Prostate gland (tissue), 2 donors: ENCODE measurements at regions not wholly inside any gene's neighbourhood (a gene's known extent, or its start where the extent isn't known, plus 50 kb on each side); places are given as distances from the start of the nearest gene placed in this dataset.
A peak's percentile ranks its signal among the peaks of the same experiment; 100 is the strongest.
"Not testable (repeated sequence)": the region's sequence is repeated elsewhere in the genome, so short reads cannot be mapped to it uniquely, and the experiment has no call there.

ENCODE experiments used
- DNase-seq: peaks from one replicate; pipeline ENCODE4 v3.0.0-alpha.2; 2019; ENCODE audit warnings: low spot score
- H3K27ac ChIP-seq, 2 donors: fragments of 200-600 bp; sonication (generic); 2 replicates each; pipeline ENCODE4 v1.5.1; 2017 to 2019
- H3K27me3 ChIP-seq: fragments of 200-600 bp; sonication (generic); replicated peaks from 2 replicates; pipeline ENCODE4 v1.5.1; 2019; ENCODE audit not compliant: insufficient read depth
- H3K36me3 ChIP-seq, 2 donors: fragments of 200-600 bp; sonication (generic); 1 replicate in 1 of 2; 2 replicates in 1 of 2; pipeline versions ENCODE4 v1.5.1 to v1.8.1; 2017 to 2019
- H3K4me1 ChIP-seq: fragments of 200-600 bp; sonication (generic); replicated peaks from 2 replicates; pipeline ENCODE4 v1.5.1; 2019
- H3K4me3 ChIP-seq, 2 donors: fragments of 200-600 bp; sonication (generic); 2 replicates each; pipeline ENCODE4 v1.5.1; 2017 to 2019
- H3K9me3 ChIP-seq: fragments of 200-600 bp; sonication (generic); 2 replicates; pipeline ENCODE4 v1.5.1; 2017
- POLR2A ChIP-seq: fragments of 450-650 bp; IDR thresholded peaks from one replicate; pipeline ENCODE4 v1.6.1; 2016; ENCODE audit warnings: antibody characterized with exemption, mild to moderate bottlenecking
- POLR2AphosphoS5 ChIP-seq: sonication (generic); formaldehyde crosslinking; IDR thresholded peaks from one replicate; pipeline ENCODE4 v1.6.1; 2017; ENCODE audit warnings: antibody characterized with exemption
- WGBS: methylation state at CpG from one replicate; pipeline ENCODE4 v1.1.5; 2018; 5-methylcytosine and 5-hydroxymethylcytosine counted together
- intact Hi-C: fragments of 100-400 bp; cut with DNase I; formaldehyde crosslinking; loops from one replicate; pipeline ENCODE4 v1.14.2; 2022
- TF ChIP-seq, protein P1 (sequence below), 4 experiments: fragments of 200-600 bp in 2 of 4; fragments of 450-650 bp in 2 of 4; sonication (generic) in 2 of 4; IDR thresholded peaks; 1 replicate in 3 of 4; 2 replicates in 1 of 4; pipeline ENCODE4 v1.5.1; 2016 to 2019; ENCODE audit warnings: antibody characterized with exemption in 4 of 4, mild to moderate bottlenecking in 2 of 4, moderate library complexity in 2 of 4

DNA sequence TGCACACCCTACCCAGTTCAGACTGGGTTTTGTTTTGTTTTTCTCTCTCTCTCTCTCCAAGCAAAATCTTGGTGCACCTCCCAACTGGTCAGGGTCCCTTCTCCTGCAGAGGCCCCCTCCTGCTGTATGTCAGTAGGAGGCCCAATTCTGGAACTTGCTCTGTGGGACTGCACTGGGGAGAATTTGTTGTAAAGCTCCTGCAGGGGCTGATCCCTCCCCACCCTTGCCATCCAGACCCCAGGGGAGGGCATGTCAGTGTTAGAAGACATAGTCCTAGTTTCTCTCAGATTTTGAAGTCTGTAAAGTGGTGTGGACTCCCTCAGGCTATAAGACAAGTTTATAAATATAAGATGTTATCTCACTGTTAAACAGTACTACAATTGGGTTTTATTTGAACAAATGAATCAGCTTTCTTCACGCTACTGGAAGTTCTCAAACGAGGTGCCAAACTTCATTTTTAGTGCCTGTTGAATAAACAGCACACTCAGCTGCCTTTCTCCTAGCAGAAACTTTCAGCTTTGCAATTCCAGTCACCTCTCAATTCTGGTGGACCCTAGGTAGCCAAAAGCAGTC, 88.6 kb upstream of the FRMPD3 start:
- H3K36me3 ChIP-seq, result no peaks in the 10 kb centered on the region
- TF ChIP-seq POLR2AphosphoS5 (no peak), POLR2A (no peak)
- TF ChIP-seq, protein P1, sequence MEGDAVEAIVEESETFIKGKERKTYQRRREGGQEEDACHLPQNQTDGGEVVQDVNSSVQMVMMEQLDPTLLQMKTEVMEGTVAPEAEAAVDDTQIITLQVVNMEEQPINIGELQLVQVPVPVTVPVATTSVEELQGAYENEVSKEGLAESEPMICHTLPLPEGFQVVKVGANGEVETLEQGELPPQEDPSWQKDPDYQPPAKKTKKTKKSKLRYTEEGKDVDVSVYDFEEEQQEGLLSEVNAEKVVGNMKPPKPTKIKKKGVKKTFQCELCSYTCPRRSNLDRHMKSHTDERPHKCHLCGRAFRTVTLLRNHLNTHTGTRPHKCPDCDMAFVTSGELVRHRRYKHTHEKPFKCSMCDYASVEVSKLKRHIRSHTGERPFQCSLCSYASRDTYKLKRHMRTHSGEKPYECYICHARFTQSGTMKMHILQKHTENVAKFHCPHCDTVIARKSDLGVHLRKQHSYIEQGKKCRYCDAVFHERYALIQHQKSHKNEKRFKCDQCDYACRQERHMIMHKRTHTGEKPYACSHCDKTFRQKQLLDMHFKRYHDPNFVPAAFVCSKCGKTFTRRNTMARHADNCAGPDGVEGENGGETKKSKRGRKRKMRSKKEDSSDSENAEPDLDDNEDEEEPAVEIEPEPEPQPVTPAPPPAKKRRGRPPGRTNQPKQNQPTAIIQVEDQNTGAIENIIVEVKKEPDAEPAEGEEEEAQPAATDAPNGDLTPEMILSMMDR (IDR thresholded peaks at IDR 0.05), result no peak
- H3K4me1 ChIP-seq, result no peaks in the 10 kb centered on the region
- H3K4me3 ChIP-seq, result no peak overlapping the region
- intact Hi-C loops, result no loop called here
- no peak overlapping the region for H3K27ac ChIP-seq
- no peaks in the 10 kb centered on the region for H3K27me3 ChIP-seq
- 13% methylated on average over 2 of the region's 2 CpGs for whole genome bisulfite sequencing
- no peaks in the 10 kb centered on the region for H3K9me3 ChIP-seq
- DNase-seq, result peak; percentile 3

DNA sequence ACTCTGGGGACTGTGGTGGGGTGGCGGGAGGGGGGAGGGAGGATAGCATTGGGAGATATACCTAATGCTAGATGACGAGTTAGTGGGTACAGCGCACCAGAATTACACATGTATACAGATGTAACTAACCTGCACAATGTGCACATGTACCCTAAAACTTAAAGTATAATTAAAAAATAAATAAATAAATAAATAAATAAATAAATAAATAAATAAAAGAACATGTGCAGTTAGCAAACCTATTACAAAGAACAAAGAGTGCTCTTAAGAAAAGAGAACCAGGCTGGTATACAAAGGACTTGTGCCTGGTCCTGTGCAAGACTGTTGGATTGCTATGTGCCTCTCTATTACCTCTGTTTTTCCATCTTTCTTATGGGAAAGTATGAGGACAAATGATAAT, 79.3 kb upstream of the FRMPD3 start:
- H3K4me1 ChIP-seq, H3K9me3 ChIP-seq, DNase-seq, H3K36me3 ChIP-seq, H3K27me3 ChIP-seq, H3K27ac ChIP-seq, H3K4me3 ChIP-seq, intact Hi-C loops: not testable (repeated sequence)
- WGBS, result 89% methylated on average over 3 of the region's 3 CpGs

DNA sequence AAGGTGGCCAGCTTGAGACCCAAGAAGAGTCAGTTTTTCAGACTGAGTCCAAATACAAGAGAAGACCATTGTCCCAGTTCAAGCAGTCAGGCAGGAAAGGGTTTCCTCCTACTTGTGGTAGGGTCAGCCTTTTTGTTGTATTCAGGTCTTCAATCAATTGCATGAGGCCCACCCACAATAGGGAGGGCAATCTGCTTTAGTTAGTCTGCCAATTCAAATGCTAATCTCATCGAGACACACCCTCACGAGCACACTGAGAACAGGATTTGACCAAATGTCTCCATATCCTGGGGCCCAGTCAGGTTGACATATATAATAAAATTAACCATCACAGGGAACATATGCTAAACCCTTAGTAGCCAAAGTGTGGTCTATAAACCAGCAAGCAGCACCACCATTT, 75.3 kb upstream of the FRMPD3 start:
- no peaks in the 10 kb centered on the region for H3K36me3 ChIP-seq
- TF ChIP-seq POLR2AphosphoS5 (no peak), POLR2A (no peak)
- TF ChIP-seq, protein P1 (IDR thresholded peaks at IDR 0.05), result no peak
- DNase-seq, result no peak
- no peak overlapping the region for H3K4me3 ChIP-seq
- intact Hi-C loops, result no loop called here
- H3K27ac ChIP-seq, result no peak overlapping the region
- no peaks in the 10 kb centered on the region for H3K27me3 ChIP-seq
- 85% methylated on average over 2 of the region's 2 CpGs for WGBS
- H3K4me1 ChIP-seq, result no peaks in the 10 kb centered on the region
- H3K9me3 ChIP-seq, result no peaks in the 10 kb centered on the region

DNA sequence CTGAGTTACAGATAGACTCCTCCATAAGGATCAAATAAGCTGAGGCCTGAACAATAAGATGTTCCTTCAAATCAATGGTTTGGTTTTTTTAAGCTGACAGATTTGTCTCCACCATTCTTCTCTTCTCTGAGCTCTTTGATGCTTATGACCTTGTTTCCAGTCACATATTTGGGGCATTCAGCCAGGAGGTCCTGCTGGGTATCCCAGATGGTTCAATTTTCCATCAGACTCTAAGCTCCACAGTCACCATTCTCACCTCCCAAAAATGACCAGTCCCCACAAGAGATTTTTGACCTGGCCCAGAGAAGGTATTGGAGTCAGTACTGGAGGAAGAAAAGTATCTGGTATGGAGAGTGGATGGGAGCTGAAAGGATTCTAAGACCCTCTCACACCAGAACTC, 74.6 kb upstream of the FRMPD3 start:
- intact Hi-C loops, result no loop called here
- no peaks in the 10 kb centered on the region for H3K9me3 ChIP-seq
- TF ChIP-seq, protein P1 (IDR thresholded peaks at IDR 0.05), result no peak
- no peak for TF ChIP-seq POLR2A
- TF ChIP-seq POLR2AphosphoS5, result no peak
- no peak overlapping the region for H3K4me3 ChIP-seq
- H3K4me1 ChIP-seq, result no peaks in the 10 kb centered on the region
- no peaks in the 10 kb centered on the region for H3K36me3 ChIP-seq
- H3K27me3 ChIP-seq, result no peaks in the 10 kb centered on the region
- no peak overlapping the region for H3K27ac ChIP-seq
- no peak for DNase-seq

DNA sequence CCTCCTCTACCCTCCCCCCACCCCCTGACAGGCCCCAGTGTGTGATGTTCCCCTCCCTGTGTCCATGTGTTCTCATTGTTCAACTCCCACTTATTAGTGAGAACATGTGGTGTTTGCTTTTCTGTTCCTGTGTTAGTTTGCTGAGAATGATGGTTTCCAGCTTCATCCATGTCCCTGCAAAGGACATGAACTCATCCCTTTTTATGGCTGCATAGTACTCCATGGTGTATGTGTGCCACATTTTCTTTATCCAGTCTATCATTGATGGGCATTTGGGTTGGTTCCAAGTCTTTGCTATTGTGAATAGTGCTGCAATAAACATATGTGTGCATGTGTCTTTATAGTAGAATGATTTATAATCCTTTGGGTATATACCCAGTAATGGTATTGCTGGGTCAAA, 73.3 kb upstream of the FRMPD3 start:
- H3K27me3 ChIP-seq, intact Hi-C loops, H3K9me3 ChIP-seq, H3K36me3 ChIP-seq, DNase-seq, H3K27ac ChIP-seq, H3K4me3 ChIP-seq, H3K4me1 ChIP-seq: not testable (repeated sequence)

DNA sequence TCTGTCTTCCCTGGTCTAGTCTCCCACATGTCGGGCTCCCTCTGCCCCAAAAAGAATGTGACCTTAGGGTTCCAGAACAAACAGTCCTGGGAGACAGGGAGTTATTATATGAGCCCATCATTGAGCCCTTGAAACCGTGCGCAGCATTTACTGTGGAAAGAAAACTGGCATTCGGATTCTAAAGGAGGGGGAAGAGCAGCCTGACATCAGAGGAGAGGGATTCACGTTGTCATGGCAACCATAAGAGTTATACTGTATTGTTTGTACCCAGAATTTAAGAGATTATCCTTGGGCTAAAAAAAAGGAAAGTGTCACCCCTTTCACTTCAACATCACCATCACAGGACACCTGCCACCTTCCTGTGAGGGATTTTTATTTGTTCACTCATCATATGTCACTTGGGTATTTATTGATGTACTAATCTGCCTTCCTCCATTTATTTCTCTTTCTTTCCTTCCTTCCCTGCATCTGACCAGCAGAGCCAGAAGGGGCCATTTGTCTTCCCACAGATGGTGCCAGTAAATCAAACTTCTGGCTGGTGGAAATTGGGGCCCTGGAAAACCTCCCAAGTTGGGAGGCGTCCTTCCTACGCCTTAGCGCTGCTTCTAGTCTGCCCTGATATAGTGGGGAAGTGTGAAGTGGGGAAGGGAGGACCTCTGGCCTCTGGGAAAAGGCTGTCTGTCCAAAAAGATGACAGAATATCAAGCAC, 64.9 kb upstream of the FRMPD3 start:
- H3K36me3 ChIP-seq, result no peaks in the 10 kb centered on the region
- H3K4me1 ChIP-seq, result no peaks in the 10 kb centered on the region
- intact Hi-C loops, result no loop called here
- no peak overlapping the region for H3K4me3 ChIP-seq
- H3K9me3 ChIP-seq, result no peaks in the 10 kb centered on the region
- no peaks in the 10 kb centered on the region for H3K27me3 ChIP-seq
- WGBS, result 47% methylated on average over 8 of the region's 8 CpGs
- no peak for TF ChIP-seq POLR2A
- TF ChIP-seq, protein P1 (IDR thresholded peaks at IDR 0.05), result no peak
- TF ChIP-seq POLR2AphosphoS5, result no peak
- H3K27ac ChIP-seq, result no peak overlapping the region
- DNase-seq, result no peak
